Nephron (organoid): ENCODE measurements at regions not wholly inside any gene's neighbourhood (a gene's known extent, or its start where the extent isn't known, plus 50 kb on each side); places are given as distances from the start of the nearest gene placed in this dataset.

Source experiments
- H3K27ac Mint-ChIP-seq, 3 experiments: 2 replicates each; pipeline ENCODE4 v1.8.0; 2020; ENCODE audit warnings: mixed read lengths in 3 of 3, mild to moderate bottlenecking in 2 of 3, moderate library complexity in 1 of 3
- H3K27me3 Mint-ChIP-seq: 2 replicates; pipeline ENCODE4 v1.8.0; 2021; ENCODE audit warnings: low read depth, mild to moderate bottlenecking, moderate library complexity, mixed read lengths
- H3K36me3 Mint-ChIP-seq: 2 replicates; pipeline ENCODE4 v1.8.0; 2020; ENCODE audit warnings: low read depth, mixed read lengths
- H3K4me1 Mint-ChIP-seq: 2 replicates; pipeline ENCODE4 v1.8.0; 2020; ENCODE audit warnings: mixed read lengths
- H3K4me3 Mint-ChIP-seq, 3 experiments: 2 replicates each; pipeline ENCODE4 v1.8.0; 2020; ENCODE audit warnings: mild to moderate bottlenecking in 3 of 3, mixed read lengths in 3 of 3, moderate library complexity in 2 of 3
- H3K9me3 Mint-ChIP-seq: 2 replicates; pipeline ENCODE4 v1.8.0; 2020; ENCODE audit warnings: mixed read lengths
- CTCF ChIP-seq, 3 experiments: fragments of 200-600 bp; sonication (generic); IDR thresholded peaks; one replicate each; pipeline ENCODE4 v1.5.0; 2021; ENCODE audit warnings: antibody characterized with exemption in 3 of 3; ENCODE audit not compliant: unreplicated experiment in 3 of 3

DNA sequence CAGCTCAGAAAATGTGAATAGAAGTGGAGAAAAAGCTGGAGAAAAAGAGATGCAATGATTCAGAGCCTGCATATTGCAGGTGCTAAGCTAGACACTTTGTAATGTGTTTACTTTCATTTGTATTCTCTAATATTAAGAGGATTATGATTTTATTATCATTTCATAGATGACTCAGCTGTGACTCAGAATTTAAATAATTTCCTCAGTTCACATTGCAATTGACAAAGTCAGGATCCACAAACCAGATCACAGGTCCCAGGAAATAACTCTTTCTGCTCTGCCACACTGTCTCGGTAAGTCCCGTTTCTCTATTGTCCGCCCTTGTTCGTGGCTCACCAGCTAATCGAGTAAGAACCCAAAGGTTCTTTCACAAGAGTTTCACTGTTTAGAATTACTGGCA, 235.4 kb upstream of the MON1B start:
- TF ChIP-seq CTCF (IDR thresholded peaks at IDR 0.05; ENCODE audit: unreplicated experiment in 3 of 3) = no peak
- H3K27me3 Mint-ChIP-seq = peaks cover 3% of the 10 kb centered on the region
- H3K9me3 Mint-ChIP-seq = peaks cover 15% of the 10 kb centered on the region
- H3K4me1 Mint-ChIP-seq = no peaks in the 10 kb centered on the region
- H3K27ac Mint-ChIP-seq = no peak overlapping the region
- no peaks in the 10 kb centered on the region for H3K36me3 Mint-ChIP-seq
- no peak overlapping the region for H3K4me3 Mint-ChIP-seq

DNA sequence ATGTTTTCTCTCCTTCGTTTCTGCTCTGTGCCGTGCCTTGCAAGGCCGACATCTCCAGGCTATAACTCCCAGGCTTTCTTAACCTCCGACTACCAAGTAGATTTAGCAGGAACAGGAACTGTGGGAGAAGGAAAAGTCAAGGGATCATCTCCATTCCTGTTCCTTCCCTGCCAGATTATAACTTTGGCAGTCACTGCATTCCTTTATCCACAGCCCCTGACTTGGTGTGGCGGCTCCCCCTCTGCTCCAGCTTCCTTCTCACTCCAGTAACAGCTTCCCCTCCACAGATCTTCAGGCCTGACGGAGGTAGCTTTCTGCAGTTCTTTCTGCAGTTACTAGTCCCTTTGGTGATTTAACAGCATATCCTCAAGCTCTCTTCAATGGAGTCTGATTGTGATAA, 234.6 kb upstream of the MON1B start:
- Mint-ChIP-seq H3K27me3 (peaks cover 3% of the 10 kb centered on the region), H3K36me3 (no peaks in the 10 kb centered on the region), H3K9me3 (peaks cover 11% of the 10 kb centered on the region), H3K4me3 (no peak overlapping the region), H3K27ac (no peak overlapping the region), H3K4me1 (no peaks in the 10 kb centered on the region)
- TF ChIP-seq CTCF (IDR thresholded peaks at IDR 0.05; ENCODE audit: unreplicated experiment in 3 of 3) = no peak

GRCh38 chr16:76956841-76957240, 234.1 kb upstream of the MON1B start:
- H3K9me3 Mint-ChIP-seq = peaks cover 7% of the 10 kb centered on the region
- no peaks in the 10 kb centered on the region for H3K4me1 Mint-ChIP-seq
- TF ChIP-seq CTCF (IDR thresholded peaks at IDR 0.05; ENCODE audit: unreplicated experiment in 3 of 3) = no peak
- no peaks in the 10 kb centered on the region for H3K36me3 Mint-ChIP-seq
- no peak overlapping the region for H3K4me3 Mint-ChIP-seq
- H3K27me3 Mint-ChIP-seq = peaks cover 3% of the 10 kb centered on the region
- H3K27ac Mint-ChIP-seq = no peak overlapping the region

GRCh38 chr16:76959166-76959565, 231.8 kb upstream of the MON1B start:
- Mint-ChIP-seq H3K27me3 (peaks cover 3% of the 10 kb centered on the region), H3K27ac (no peak overlapping the region), H3K36me3 (no peaks in the 10 kb centered on the region), H3K4me3 (no peak overlapping the region), H3K4me1 (no peaks in the 10 kb centered on the region), H3K9me3 (peaks cover 5% of the 10 kb centered on the region)
- TF ChIP-seq CTCF (IDR thresholded peaks at IDR 0.05; ENCODE audit: unreplicated experiment in 3 of 3) = no peak

- H3K4me3 Mint-ChIP-seq = no peak overlapping the region
- TF ChIP-seq CTCF (IDR thresholded peaks at IDR 0.05; ENCODE audit: unreplicated experiment in 3 of 3) = no peak
- H3K36me3 Mint-ChIP-seq = no peaks in the 10 kb centered on the region
- peaks cover 5% of the 10 kb centered on the region for H3K4me1 Mint-ChIP-seq
- no peaks in the 10 kb centered on the region for H3K9me3 Mint-ChIP-seq
- no peak overlapping the region for H3K27ac Mint-ChIP-seq
- H3K27me3 Mint-ChIP-seq = peaks cover 2% of the 10 kb centered on the region
These were observed 227.2 kb upstream of the MON1B start for GRCh38 chr16:76963614-76964315.

GRCh38 chr16:76964464-76965154, 226.4 kb upstream of the MON1B start:
- Mint-ChIP-seq H3K4me1 (peaks cover 5% of the 10 kb centered on the region), H3K9me3 (no peaks in the 10 kb centered on the region), H3K27me3 (no peaks in the 10 kb centered on the region), H3K4me3 (no peak overlapping the region), H3K36me3 (no peaks in the 10 kb centered on the region), H3K27ac (no peak overlapping the region)
- no peak for TF ChIP-seq CTCF (IDR thresholded peaks at IDR 0.05; ENCODE audit: unreplicated experiment in 3 of 3)
